NCI-H2029 treated with DMSO at 0.1 percent for 48 hours (cell line): ENCODE measurements at regions not wholly inside any gene's neighbourhood (a gene's known extent, or its start where the extent isn't known, plus 50 kb on each side); places are given as distances from the start of the nearest gene placed in this dataset.

Source experiments
- DNase-seq: peaks from one replicate; lab custom pipeline; 2025; lab: John Stamatoyannopoulos, UW

- no peak for DNase-seq
Measured at GRCh38 chr18:1954583-1955312, 616.6 kb downstream of the METTL4 start.

DNA sequence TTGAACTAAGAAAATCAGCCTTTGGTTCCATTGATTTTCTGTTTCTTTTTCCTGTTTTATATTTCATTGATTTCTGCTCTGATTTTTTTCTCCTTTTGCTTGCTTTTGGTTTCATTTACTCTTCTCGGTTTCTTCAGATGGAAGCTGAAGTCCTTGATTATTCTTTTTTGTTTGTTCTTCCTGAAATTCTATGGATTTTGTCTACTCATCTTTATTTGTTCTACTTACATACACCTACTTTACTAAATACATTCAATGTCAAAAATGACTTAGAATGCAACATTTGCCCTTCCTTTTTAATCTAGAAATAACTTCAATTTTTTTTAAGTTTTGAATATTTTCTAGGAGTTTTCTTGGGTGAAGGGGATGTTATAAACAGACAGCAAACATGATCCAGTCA, 612.5 kb downstream of the METTL4 start:
- no peak for DNase-seq

GRCh38 chr18:1965016-1965415, 606.3 kb downstream of the METTL4 start:
- no peak for DNase-seq

DNA sequence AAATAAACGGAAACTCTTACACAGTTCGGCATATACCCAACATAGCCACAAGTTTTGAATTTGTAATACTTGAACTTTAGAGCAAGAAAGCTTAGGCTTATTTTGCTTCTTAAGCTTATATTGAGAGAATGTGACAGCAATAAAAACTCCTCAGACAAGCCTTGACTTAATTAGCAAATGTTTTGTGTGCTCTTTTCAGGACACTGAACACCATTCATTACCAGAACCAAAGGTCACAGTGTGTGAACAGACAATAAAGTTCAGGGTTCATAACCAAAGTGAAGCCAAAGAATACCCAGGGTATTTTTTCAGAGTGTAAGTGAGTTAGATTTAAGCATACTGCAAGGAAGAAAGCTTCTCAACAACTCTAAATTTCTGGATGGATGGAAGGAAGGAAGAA, 605.8 kb downstream of the METTL4 start:
- DNase-seq, result no peak

- no peak for DNase-seq
Measured at GRCh38 chr18:1968801-1969498, 602.4 kb downstream of the METTL4 start.

DNA sequence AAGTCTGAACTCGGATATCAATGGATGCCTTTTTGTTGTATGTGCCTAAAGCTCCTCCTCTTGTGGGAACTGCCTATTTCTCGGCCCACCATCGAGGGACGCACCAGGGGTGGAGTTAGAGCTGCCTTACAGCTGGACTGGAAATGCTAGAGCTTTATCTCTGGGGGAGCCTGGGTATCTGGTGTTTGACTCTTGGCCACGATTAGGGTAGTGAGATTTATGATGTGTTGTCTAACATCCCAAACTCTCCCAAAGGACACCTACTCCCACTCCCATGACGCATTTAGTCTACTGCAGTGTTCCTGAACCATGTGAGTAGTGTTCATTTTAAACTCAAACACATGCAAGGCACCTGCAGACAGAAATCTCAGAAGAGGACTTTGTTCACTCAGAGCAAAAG, 594.8 kb downstream of the METTL4 start:
- DNase-seq, result no peak

GRCh38 chr18:1982056-1982455, 589.2 kb downstream of the METTL4 start:
- no peak for DNase-seq

GRCh38 chr18:1983746-1984515, 587.4 kb downstream of the METTL4 start:
- no peak for DNase-seq

GRCh38 chr18:1993866-1994265, 577.4 kb downstream of the METTL4 start:
- DNase-seq, result no peak

- DNase-seq, result no peak
Measured at GRCh38 chr18:1994471-1994870, 576.8 kb downstream of the METTL4 start.

DNA sequence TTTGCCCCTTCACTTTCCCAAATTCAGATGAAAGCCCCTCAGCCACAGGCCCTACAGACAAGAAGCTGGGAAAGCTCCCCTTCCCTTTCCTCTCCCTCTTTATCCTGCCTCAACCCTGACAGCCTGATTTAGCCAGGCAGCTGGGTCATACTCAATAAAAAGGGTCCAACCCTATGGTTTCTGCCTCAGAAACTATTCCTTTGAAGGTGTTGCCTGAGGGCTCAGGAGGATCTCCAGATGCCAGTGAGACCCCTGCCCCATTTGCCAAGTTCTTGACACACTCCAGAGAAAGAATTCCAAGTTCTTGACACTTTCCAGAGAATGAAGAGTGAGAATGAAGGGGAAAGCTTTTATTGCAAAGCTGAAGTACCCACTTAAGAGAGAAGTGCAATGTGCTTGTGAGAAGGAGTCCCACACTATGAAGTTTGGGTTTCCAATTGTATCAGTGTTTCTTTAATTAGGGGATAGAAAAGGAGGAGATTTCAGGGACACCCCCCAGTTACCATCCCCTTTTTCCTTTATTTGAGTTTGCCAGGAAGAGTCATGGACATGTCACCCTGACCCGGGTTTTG, 576.2 kb downstream of the METTL4 start:
- DNase-seq, result no peak

- DNase-seq, result no peak
Measured at GRCh38 chr18:1998121-1998520, 573.2 kb downstream of the METTL4 start.

DNA sequence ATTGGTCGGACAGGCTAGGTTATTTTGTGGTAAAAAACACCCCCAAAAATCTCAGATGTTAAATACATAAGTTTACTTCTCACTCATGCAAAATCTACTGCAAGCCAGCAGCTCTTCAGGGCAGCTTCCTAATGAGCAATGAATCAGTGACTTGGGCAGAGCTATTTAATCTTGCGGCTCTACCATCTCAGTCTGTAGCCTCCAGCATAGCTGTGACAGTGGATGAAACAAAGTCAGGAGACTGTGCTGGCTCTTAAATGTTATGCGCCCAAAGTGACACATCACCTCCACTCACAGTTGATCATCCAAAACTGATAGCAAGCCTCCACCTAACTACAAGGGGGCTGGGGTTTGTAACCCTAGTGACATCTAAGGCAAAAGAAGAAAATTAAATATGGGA, 571.9 kb downstream of the METTL4 start:
- no peak for DNase-seq

- DNase-seq, result no peak
Measured at GRCh38 chr18:2002151-2002550, 569.2 kb downstream of the METTL4 start.

DNA sequence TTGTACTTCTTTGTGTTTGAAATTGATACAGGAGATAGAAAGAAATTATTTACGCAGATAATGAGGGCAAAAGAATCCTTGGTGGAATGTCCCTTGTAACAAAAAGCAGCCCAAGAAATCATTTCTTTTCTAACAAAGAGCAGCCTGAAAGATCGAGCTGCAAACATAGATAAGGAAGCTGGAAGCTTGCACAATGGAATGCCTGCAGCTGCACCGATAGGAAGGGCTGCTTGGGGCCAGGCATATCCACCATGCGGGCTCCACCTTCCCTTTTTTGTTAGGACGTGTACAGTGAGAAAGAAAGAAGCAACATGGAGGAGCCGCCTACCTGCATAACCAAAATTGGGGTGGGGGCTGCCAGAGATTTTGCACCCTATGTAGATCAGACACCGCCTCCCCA, 568.7 kb downstream of the METTL4 start:
- DNase-seq, result no peak

GRCh38 chr18:2009942-2010697, 561.2 kb downstream of the METTL4 start:
- no peak for DNase-seq

DNA sequence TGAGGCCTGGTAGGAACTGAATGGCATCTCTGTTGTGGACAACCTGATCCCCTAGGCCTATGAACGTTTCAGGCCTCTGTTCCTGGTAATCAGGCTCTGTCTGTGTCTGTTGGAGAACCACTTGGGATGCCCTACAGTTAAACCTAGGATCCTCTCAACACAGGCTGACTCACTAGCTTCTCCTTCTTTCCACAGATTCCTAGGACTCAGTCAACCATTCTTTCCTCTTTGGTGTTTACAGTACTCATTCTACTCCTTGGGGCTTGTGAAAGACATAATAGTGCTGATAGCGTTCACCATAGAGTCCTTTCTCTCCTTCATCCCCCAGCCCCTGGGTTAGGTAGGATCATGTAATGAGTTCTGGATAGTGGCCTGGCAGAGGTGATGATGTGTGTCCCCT, 544.3 kb downstream of the METTL4 start:
- DNase-seq, result no peak

DNA sequence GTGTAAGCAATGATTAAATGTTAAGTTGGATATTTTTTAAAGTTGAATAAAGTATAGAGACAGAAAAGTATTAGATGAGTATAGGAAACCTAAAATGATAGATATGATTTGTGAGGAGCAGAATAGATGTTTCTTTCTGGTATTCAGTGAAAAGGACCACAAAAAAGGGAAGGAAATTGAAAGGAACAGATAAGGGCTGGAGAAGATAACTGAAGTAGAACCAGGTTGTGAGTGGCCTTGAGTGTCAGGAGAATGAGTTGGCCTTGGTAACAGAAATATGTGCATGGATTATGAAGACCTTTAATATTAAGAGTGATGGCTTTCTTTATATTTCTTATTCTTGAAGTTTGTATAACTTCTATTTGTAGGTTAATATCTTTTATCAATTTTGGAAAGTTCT, 543.5 kb downstream of the METTL4 start:
- no peak for DNase-seq

DNA sequence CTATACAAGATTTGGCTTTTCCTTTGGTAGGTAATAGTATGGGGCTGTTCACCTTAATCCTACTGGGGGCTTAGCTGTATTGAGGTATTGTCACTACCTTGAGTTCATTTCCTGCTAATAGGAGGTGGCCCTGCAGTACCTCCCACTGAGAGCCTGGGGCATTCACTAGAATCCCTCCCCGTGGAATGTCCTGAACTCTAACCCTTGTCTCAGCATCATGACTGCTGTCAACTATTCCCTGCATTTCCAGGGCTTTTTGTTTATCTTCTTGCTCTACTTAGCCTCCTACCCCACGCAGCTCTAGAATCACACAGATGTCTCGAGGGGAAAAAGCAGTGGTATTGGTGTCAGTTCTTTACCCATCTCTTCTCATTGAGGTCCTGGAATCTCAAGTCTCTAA, 542.3 kb downstream of the METTL4 start:
- no peak for DNase-seq

DNA sequence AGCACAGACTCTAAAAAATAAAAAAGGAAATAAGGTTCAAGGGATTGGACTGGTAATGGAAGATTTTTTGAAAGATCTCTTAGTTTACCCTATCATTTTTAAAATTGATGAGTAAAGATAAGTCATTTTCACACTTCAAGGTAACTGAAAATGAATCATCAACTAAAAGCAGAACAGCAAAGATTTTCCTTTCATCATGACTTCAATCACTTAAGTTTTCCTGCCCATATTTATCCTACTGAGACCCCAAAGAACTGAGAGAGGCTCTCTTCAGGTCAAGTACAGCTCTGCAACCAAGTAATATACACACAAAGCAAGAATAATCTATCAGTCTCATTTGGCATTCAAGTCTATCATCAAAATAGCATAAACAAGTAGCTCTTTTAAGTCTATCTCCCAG, 540.7 kb downstream of the METTL4 start:
- no peak for DNase-seq

DNA sequence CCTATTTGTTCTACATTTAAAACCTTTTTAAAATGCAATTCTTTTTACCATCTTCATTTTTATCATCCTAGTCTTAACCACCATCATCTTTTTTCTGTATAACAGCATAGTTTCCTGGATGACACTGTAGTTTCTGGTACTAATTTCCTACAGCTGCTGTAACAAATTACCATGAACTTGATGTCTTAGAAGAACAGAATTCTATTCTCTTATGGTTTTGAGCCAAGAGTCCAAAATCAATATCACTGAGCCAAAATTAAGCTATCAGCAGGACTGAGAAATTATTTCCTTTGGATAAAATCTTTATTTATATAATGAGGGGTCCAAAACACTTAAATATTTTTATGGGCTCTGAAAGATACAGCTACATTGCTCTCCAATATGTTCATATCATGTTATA, 539.3 kb downstream of the METTL4 start:
- DNase-seq, result no peak

- no peak for DNase-seq
Measured at GRCh38 chr18:2035056-2035455, 536.2 kb downstream of the METTL4 start.
